ENCODE measurements at regions not wholly inside any gene's neighbourhood (a gene's known extent, or its start where the extent isn't known, plus 50 kb on each side); places are given as distances from the start of the nearest gene placed in this dataset.

- no peak for TF ChIP-seq POLR2AphosphoS5 (IDR thresholded peaks at IDR 0.05; ENCODE audit: borderline replicate concordance, low read depth, low read length)
- no peak for TF ChIP-seq EZH2 (IDR thresholded peaks at IDR 0.05)
Measured at GRCh38 chr9:73053543-73053942, 98.1 kb upstream of the ANXA1 start.
